ENCODE measurements at regions not wholly inside any gene's neighbourhood (a gene's known extent, or its start where the extent isn't known, plus 50 kb on each side); places are given as distances from the start of the nearest gene placed in this dataset.

DNA sequence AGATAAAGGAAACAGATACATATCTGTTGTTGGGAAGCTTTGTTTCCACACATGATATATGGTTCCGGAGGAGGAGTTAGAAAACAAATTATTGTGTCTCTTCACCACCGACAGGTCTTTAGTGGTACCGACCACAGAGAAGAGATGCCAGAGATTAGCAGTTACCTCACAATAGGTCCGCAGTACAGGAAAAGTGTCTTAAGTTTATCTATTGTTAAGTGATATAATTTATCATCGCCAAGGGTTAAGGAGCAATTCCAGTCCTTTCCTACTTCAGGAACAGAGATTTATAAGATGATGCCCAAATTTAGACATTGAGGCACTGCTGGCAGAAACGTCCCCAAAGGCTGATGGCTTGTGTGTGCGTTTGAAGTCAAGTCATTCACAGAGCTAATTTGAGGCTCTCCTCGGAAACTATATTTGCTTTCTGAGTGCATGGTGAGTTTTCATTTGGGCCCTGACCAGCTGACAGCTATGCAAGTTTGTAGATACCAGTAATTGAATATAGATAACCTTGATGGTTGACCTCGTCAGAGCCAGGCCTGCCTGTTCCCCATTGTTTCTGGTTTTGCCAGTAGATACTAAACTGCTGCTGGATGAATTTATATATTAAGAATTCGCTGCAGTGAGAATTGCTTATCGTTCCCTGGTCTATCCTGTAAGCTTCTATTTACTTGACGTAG lies 196.4 kb upstream of the IRX3 start:
- H3K4me3 ChIP-seq (ENCODE audit: low read depth, low read length) = no peak overlapping the region
- H3K27ac ChIP-seq (ENCODE audit: low read depth, low read length) = no peak overlapping the region
- H3K27me3 ChIP-seq (ENCODE audit: control insufficient read depth, insufficient read depth, low read length) = no peaks in the 10 kb centered on the region

GRCh38 chr16:54480429-54480828 lies 193.8 kb upstream of the IRX3 start:
- H3K9ac ChIP-seq (ENCODE audit: low read length) = no peak overlapping the region
- H3K4me1 ChIP-seq (ENCODE audit: control insufficient read depth, insufficient read depth, low read length) = no peaks in the 10 kb centered on the region
- H3K9me3 ChIP-seq (ENCODE audit: control insufficient read depth, insufficient read depth, low read depth, low read length) = no peaks in the 10 kb centered on the region
- H3K4me3 ChIP-seq (ENCODE audit: low read depth, low read length) = no peak overlapping the region
- H3K27me3 ChIP-seq (ENCODE audit: control insufficient read depth, insufficient read depth, low read length) = no peaks in the 10 kb centered on the region
- no peak overlapping the region for H3K27ac ChIP-seq (ENCODE audit: low read depth, low read length)
- H3K36me3 ChIP-seq (ENCODE audit: control insufficient read depth, insufficient read depth, low read length) = no peaks in the 10 kb centered on the region

More for the DNA sequence above, 196.4 kb upstream of the IRX3 start:
- no peaks in the 10 kb centered on the region for H3K4me1 ChIP-seq (ENCODE audit: control insufficient read depth, insufficient read depth, low read length)
- H3K9me3 ChIP-seq (ENCODE audit: control insufficient read depth, insufficient read depth, low read depth, low read length) = no peaks in the 10 kb centered on the region
- no peaks in the 10 kb centered on the region for H3K36me3 ChIP-seq (ENCODE audit: control insufficient read depth, insufficient read depth, low read length)
- H3K9ac ChIP-seq (ENCODE audit: low read length) = no peak overlapping the region

- Histone ChIP-seq H3K9me3 (ENCODE audit: control insufficient read depth, insufficient read depth, low read depth, low read length) (no peaks in the 10 kb centered on the region), H3K27ac (ENCODE audit: low read depth, low read length) (no peak overlapping the region)
Measured at GRCh38 chr16:54479546-54479945, 193.0 kb upstream of the IRX3 start.

DNA sequence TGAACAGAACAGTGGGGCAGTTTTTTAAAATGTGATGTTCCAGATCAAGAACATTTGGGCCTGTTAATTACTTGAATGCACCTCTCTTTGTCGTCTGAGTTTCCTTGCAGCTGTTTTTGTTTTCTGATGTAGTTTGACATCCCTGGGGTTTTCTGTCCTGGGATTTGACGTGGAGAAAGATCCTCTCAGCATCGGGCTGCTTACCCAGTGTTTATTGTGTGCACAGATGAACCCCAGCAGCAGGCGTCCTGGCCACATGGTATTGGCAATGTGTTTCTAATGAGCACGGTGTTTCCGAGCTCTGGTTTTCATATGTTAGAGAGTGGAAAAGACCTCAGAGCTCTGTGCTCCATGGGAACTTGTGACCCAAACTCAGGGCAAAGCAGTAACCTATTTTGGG lies 191.1 kb upstream of the IRX3 start:
- H3K36me3 ChIP-seq (ENCODE audit: control insufficient read depth, insufficient read depth, low read length) = no peaks in the 10 kb centered on the region
- H3K4me1 ChIP-seq (ENCODE audit: control insufficient read depth, insufficient read depth, low read length) = no peaks in the 10 kb centered on the region
- H3K9ac ChIP-seq (ENCODE audit: low read length) = no peak overlapping the region
- H3K4me3 ChIP-seq (ENCODE audit: low read depth, low read length) = no peak overlapping the region
- no peaks in the 10 kb centered on the region for H3K27me3 ChIP-seq (ENCODE audit: control insufficient read depth, insufficient read depth, low read length)
- H3K9me3 ChIP-seq (ENCODE audit: control insufficient read depth, insufficient read depth, low read depth, low read length) = no peaks in the 10 kb centered on the region
- H3K27ac ChIP-seq (ENCODE audit: low read depth, low read length) = no peak overlapping the region

More at GRCh38 chr16:54479546-54479945, 193.0 kb upstream of the IRX3 start:
- Histone ChIP-seq H3K36me3 (ENCODE audit: control insufficient read depth, insufficient read depth, low read length) (no peaks in the 10 kb centered on the region), H3K27me3 (ENCODE audit: control insufficient read depth, insufficient read depth, low read length) (no peaks in the 10 kb centered on the region), H3K4me3 (ENCODE audit: low read depth, low read length) (no peak overlapping the region), H3K4me1 (ENCODE audit: control insufficient read depth, insufficient read depth, low read length) (no peaks in the 10 kb centered on the region), H3K9ac (ENCODE audit: low read length) (no peak overlapping the region)

GRCh38 chr16:54475019-54475601 lies 188.5 kb upstream of the IRX3 start:
- no peaks in the 10 kb centered on the region for H3K4me1 ChIP-seq (ENCODE audit: control insufficient read depth, insufficient read depth, low read length)
- H3K9ac ChIP-seq (ENCODE audit: low read length) = no peak overlapping the region
- no peak overlapping the region for H3K27ac ChIP-seq (ENCODE audit: low read depth, low read length)

DNA sequence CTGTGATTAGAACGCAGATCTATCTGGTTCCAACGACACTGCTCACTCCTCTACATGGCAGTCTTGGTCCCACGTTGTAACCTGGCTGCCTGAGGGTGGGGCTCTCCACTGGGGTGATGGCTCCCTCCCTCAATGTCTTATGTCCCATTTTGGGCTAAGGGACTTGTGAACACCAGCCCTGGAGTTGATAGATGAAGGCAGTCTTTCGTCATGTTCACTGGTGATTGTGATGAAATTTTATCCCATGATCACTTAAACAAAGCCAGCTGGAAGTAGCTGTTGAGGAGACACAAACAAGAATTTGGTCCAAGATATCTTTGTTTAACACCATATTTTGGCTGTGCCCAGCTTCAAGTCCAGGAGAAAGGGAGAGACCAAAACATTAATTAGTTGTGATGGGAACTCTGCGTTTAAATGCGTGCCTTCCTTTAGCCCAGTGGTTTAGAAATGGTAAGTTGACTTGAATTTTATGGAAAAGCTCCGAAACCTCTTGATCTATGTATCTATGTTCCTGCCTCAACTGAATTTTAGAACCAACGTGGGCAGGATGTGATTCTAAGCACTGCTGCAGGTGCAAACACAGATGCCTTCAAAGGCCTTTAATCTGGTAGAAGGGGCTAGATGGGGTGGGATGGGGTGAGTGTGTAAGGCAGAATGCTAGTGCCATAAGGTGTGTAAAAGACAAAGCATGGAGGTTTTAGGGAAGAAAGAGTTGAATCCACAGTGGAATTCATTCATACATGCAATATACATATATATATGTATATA lies 186.8 kb upstream of the IRX3 start:
- Histone ChIP-seq H3K36me3 (ENCODE audit: control insufficient read depth, insufficient read depth, low read length) (no peaks in the 10 kb centered on the region), H3K9me3 (ENCODE audit: control insufficient read depth, insufficient read depth, low read depth, low read length) (no peaks in the 10 kb centered on the region), H3K27ac (ENCODE audit: low read depth, low read length) (no peak overlapping the region), H3K9ac (ENCODE audit: low read length) (no peak overlapping the region), H3K4me1 (ENCODE audit: control insufficient read depth, insufficient read depth, low read length) (no peaks in the 10 kb centered on the region), H3K27me3 (ENCODE audit: control insufficient read depth, insufficient read depth, low read length) (no peaks in the 10 kb centered on the region), H3K4me3 (ENCODE audit: low read depth, low read length) (no peak overlapping the region)

More at GRCh38 chr16:54475019-54475601, 188.5 kb upstream of the IRX3 start:
- H3K36me3 ChIP-seq (ENCODE audit: control insufficient read depth, insufficient read depth, low read length) = no peaks in the 10 kb centered on the region
- H3K27me3 ChIP-seq (ENCODE audit: control insufficient read depth, insufficient read depth, low read length) = no peaks in the 10 kb centered on the region
- H3K9me3 ChIP-seq (ENCODE audit: control insufficient read depth, insufficient read depth, low read depth, low read length) = no peaks in the 10 kb centered on the region
- H3K4me3 ChIP-seq (ENCODE audit: low read depth, low read length) = no peak overlapping the region

DNA sequence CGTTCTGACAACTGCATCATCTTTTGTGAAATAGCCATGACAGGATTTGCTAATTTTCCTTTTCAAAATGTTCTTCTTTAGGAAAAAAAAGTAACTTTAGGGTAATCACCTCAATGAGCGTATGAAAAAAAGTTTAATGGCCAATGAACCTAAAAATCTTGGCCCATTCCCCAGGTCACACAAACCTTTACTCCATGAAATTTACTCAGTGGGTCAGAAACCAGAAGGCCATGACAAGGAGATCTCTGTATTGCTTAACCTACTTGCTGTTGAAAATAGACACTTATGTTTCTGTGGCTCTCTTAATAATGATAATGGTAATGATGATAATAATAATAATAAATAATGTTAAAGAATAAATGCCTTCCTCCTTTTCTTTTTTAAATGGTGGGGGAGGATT lies 180.8 kb upstream of the IRX3 start:
- no peak overlapping the region for H3K9ac ChIP-seq (ENCODE audit: low read length)
- peaks cover 8% of the 10 kb centered on the region; the same call in 1 of the 2 replicates for H3K9me3 ChIP-seq (ENCODE audit: control insufficient read depth, insufficient read depth, low read depth, low read length)
- H3K4me3 ChIP-seq (ENCODE audit: low read depth, low read length) = no peak overlapping the region
- no peaks in the 10 kb centered on the region; the same call in 1 of the 2 replicates for H3K4me1 ChIP-seq (ENCODE audit: control insufficient read depth, insufficient read depth, low read length)
- H3K36me3 ChIP-seq (ENCODE audit: control insufficient read depth, insufficient read depth, low read length) = no peaks in the 10 kb centered on the region
- H3K27me3 ChIP-seq (ENCODE audit: control insufficient read depth, insufficient read depth, low read length) = no peaks in the 10 kb centered on the region
- no peak overlapping the region for H3K27ac ChIP-seq (ENCODE audit: low read depth, low read length)

DNA sequence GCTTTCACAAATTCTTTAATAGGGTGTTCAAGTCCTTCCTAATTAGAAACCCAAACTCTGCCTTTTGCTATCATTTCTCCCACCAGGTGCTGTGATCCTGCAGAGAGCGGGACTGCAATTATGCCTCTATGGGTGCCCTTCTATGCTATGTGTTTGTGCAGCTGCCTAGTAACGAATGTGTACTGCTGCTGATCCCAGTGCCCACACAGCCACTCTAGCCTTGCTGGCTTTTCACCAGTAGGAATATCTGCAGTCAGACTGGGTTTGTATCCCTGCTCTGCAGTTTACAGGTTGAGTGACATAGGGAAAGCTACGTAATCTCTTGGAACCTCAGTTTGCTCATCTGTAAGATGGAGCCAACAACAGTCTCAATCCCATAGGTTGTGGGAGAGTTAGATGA lies 179.6 kb upstream of the IRX3 start:
- H3K9ac ChIP-seq (ENCODE audit: low read length) = no peak overlapping the region
- H3K4me1 ChIP-seq (ENCODE audit: control insufficient read depth, insufficient read depth, low read length) = no peaks in the 10 kb centered on the region; the same call in 1 of the 2 replicates
- no peaks in the 10 kb centered on the region for H3K27me3 ChIP-seq (ENCODE audit: control insufficient read depth, insufficient read depth, low read length)
- H3K9me3 ChIP-seq (ENCODE audit: control insufficient read depth, insufficient read depth, low read depth, low read length) = peaks cover 8% of the 10 kb centered on the region; the same call in 1 of the 2 replicates
- no peak overlapping the region for H3K27ac ChIP-seq (ENCODE audit: low read depth, low read length)
- no peaks in the 10 kb centered on the region for H3K36me3 ChIP-seq (ENCODE audit: control insufficient read depth, insufficient read depth, low read length)
- no peak overlapping the region for H3K4me3 ChIP-seq (ENCODE audit: low read depth, low read length)

GRCh38 chr16:54465063-54465462 lies 178.5 kb upstream of the IRX3 start:
- Histone ChIP-seq H3K4me3 (ENCODE audit: low read depth, low read length) (no peak overlapping the region), H3K4me1 (ENCODE audit: control insufficient read depth, insufficient read depth, low read length) (peaks cover 1% of the 10 kb centered on the region; the same call in 1 of the 2 replicates), H3K36me3 (ENCODE audit: control insufficient read depth, insufficient read depth, low read length) (no peaks in the 10 kb centered on the region), H3K9me3 (ENCODE audit: control insufficient read depth, insufficient read depth, low read depth, low read length) (peaks cover 8% of the 10 kb centered on the region; the same call in 1 of the 2 replicates), H3K9ac (ENCODE audit: low read length) (no peak overlapping the region), H3K27me3 (ENCODE audit: control insufficient read depth, insufficient read depth, low read length) (no peaks in the 10 kb centered on the region), H3K27ac (ENCODE audit: low read depth, low read length) (no peak overlapping the region)

- no peak overlapping the region for H3K27ac ChIP-seq (ENCODE audit: low read depth, low read length)
- H3K9ac ChIP-seq (ENCODE audit: low read length) = no peak overlapping the region
- no peak overlapping the region for H3K4me3 ChIP-seq (ENCODE audit: low read depth, low read length)
- peaks cover 8% of the 10 kb centered on the region; the same call in 1 of the 2 replicates for H3K9me3 ChIP-seq (ENCODE audit: control insufficient read depth, insufficient read depth, low read depth, low read length)
- no peaks in the 10 kb centered on the region for H3K36me3 ChIP-seq (ENCODE audit: control insufficient read depth, insufficient read depth, low read length)
- H3K27me3 ChIP-seq (ENCODE audit: control insufficient read depth, insufficient read depth, low read length) = no peaks in the 10 kb centered on the region
- peaks cover 6% of the 10 kb centered on the region; the same call in 1 of the 2 replicates for H3K4me1 ChIP-seq (ENCODE audit: control insufficient read depth, insufficient read depth, low read length)
Measured at GRCh38 chr16:54462771-54463170, 176.2 kb upstream of the IRX3 start.

- H3K27ac ChIP-seq (ENCODE audit: low read depth, low read length) = no peak overlapping the region
- no peaks in the 10 kb centered on the region for H3K27me3 ChIP-seq (ENCODE audit: control insufficient read depth, insufficient read depth, low read length)
- peaks cover 6% of the 10 kb centered on the region; the same call in 1 of the 2 replicates for H3K4me1 ChIP-seq (ENCODE audit: control insufficient read depth, insufficient read depth, low read length)
- H3K36me3 ChIP-seq (ENCODE audit: control insufficient read depth, insufficient read depth, low read length) = no peaks in the 10 kb centered on the region
- peaks cover 8% of the 10 kb centered on the region; the same call in 1 of the 2 replicates for H3K9me3 ChIP-seq (ENCODE audit: control insufficient read depth, insufficient read depth, low read depth, low read length)
- H3K9ac ChIP-seq (ENCODE audit: low read length) = no peak overlapping the region
- no peak overlapping the region for H3K4me3 ChIP-seq (ENCODE audit: low read depth, low read length)
Measured at GRCh38 chr16:54462151-54462651, 175.6 kb upstream of the IRX3 start.

Measured in HUES6 (cell line).